Lower leg skin (tissue), 3 donors: ENCODE measurements at regions not wholly inside any gene's neighbourhood (a gene's known extent, or its start where the extent isn't known, plus 50 kb on each side); places are given as distances from the start of the nearest gene placed in this dataset.

Experiments
- POLR2A ChIP-seq, 2 donors: fragments of 450-650 bp; IDR thresholded peaks; one replicate each; pipeline ENCODE4 v1.6.1; 2016 to 2017; ENCODE audit warnings: antibody characterized with exemption in 2 of 2, mild to moderate bottlenecking in 1 of 2, moderate library complexity in 1 of 2
- TF ChIP-seq, protein P1 (sequence below), 3 donors: fragments of 450-650 bp; IDR thresholded peaks; one replicate each; pipeline ENCODE4 v1.5.1; 2016; ENCODE audit warnings: antibody characterized with exemption in 3 of 3, mild to moderate bottlenecking in 3 of 3, moderate library complexity in 2 of 3

DNA sequence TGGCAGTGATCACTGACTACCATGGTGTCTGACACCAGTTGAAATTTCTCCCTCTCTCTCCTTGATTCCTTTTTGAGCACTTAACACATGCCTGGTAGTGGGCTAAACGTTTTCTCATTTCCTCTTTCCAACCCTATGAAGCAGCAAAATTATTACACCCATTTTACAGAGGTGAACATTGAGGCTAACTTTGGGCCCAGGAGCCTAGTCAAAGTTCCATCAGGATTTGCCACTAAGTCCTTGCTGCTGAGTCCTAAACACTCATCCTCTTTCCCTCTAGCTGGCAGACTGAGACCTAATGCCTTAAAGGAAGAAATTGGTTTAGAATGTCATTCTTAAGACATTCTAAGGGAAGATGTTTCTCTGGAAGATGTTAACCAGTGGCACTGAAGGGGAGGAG, 74.7 kb upstream of the IRX3 start:
- TF ChIP-seq, protein P1, sequence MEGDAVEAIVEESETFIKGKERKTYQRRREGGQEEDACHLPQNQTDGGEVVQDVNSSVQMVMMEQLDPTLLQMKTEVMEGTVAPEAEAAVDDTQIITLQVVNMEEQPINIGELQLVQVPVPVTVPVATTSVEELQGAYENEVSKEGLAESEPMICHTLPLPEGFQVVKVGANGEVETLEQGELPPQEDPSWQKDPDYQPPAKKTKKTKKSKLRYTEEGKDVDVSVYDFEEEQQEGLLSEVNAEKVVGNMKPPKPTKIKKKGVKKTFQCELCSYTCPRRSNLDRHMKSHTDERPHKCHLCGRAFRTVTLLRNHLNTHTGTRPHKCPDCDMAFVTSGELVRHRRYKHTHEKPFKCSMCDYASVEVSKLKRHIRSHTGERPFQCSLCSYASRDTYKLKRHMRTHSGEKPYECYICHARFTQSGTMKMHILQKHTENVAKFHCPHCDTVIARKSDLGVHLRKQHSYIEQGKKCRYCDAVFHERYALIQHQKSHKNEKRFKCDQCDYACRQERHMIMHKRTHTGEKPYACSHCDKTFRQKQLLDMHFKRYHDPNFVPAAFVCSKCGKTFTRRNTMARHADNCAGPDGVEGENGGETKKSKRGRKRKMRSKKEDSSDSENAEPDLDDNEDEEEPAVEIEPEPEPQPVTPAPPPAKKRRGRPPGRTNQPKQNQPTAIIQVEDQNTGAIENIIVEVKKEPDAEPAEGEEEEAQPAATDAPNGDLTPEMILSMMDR (IDR thresholded peaks at IDR 0.05) = no peak
- TF ChIP-seq POLR2A (IDR thresholded peaks at IDR 0.05) = no peak
